ENCODE measurements at regions not wholly inside any gene's neighbourhood (a gene's known extent, or its start where the extent isn't known, plus 50 kb on each side); places are given as distances from the start of the nearest gene placed in this dataset.
"Not testable (repeated sequence)": the region's sequence is repeated elsewhere in the genome, so short reads cannot be mapped to it uniquely, and the experiment has no call there.

GRCh38 chr12:70008944-70009343 is 183.9 kb downstream of the MYRFL start:
- H3K9me3 ChIP-seq: no peaks in the 10 kb centered on the region
- TF ChIP-seq CTCF (IDR thresholded peaks at IDR 0.05): no peak
- ATAC-seq: no peak
- no peak overlapping the region for H3K27ac ChIP-seq
- H3K4me1 ChIP-seq: no peaks in the 10 kb centered on the region
- no peaks in the 10 kb centered on the region for H3K27me3 ChIP-seq (ENCODE audit: insufficient read depth in 3 of 3, low read length in 2 of 3)
- no peak for DNase-seq
- no peaks in the 10 kb centered on the region for H3K36me3 ChIP-seq (ENCODE audit: insufficient read depth in 1 of 2, low read depth in 1 of 2)
- intact Hi-C loops (cut with DNase I): no loop called here
- no peak overlapping the region for H3K4me3 ChIP-seq

GRCh38 chr12:70011353-70011752 is 186.3 kb downstream of the MYRFL start:
- no peaks in the 10 kb centered on the region for H3K27me3 ChIP-seq (ENCODE audit: insufficient read depth in 3 of 3, low read length in 2 of 3)
- DNase-seq (no peak), ATAC-seq (no peak)
- 95 to 100% (median 95%) methylated on average over 1 of the region's 1 CpG for WGBS, 3 donors
- H3K4me3 ChIP-seq: no peak overlapping the region
- no peak for TF ChIP-seq CTCF (IDR thresholded peaks at IDR 0.05)
- H3K4me1 ChIP-seq: no peaks in the 10 kb centered on the region
- no peaks in the 10 kb centered on the region for H3K36me3 ChIP-seq (ENCODE audit: insufficient read depth in 1 of 2, low read depth in 1 of 2)
- no peaks in the 10 kb centered on the region for H3K9me3 ChIP-seq
- H3K27ac ChIP-seq: no peak overlapping the region
- intact Hi-C loops (cut with DNase I): no loop called here

- WGBS, 3 donors: 86 to 89% (median 88%) methylated on average over 18 to 22 of the region's 23 CpGs
- ATAC-seq; H3K27ac ChIP-seq; H3K4me3 ChIP-seq; H3K9me3 ChIP-seq; H3K4me1 ChIP-seq; H3K27me3 ChIP-seq (ENCODE audit: insufficient read depth in 3 of 3, low read length in 2 of 3); H3K36me3 ChIP-seq (ENCODE audit: insufficient read depth in 1 of 2, low read depth in 1 of 2); DNase-seq; intact Hi-C loops (cut with DNase I): not testable (repeated sequence)
Observed at GRCh38 chr12:70013016-70013415, 188.0 kb downstream of the MYRFL start.

- Histone ChIP-seq H3K4me3 (no peak overlapping the region), H3K9me3 (no peaks in the 10 kb centered on the region), H3K27ac (no peak overlapping the region), H3K27me3 (ENCODE audit: insufficient read depth in 3 of 3, low read length in 2 of 3) (peaks cover 0 to 1% (median 0%) of the 10 kb centered on the region in 3 donors), H3K36me3 (ENCODE audit: insufficient read depth in 1 of 2, low read depth in 1 of 2) (no peaks in the 10 kb centered on the region), H3K4me1 (no peaks in the 10 kb centered on the region)
- intact Hi-C loops (cut with DNase I): no loop called here
- DNase-seq (peak in 1 of 2 donors; percentile 39), ATAC-seq (no peak)
- no peak for TF ChIP-seq CTCF (IDR thresholded peaks at IDR 0.05)
- WGBS, 3 donors: 92 to 95% (median 92%) methylated on average over 15 of the region's 15 CpGs
Observed at GRCh38 chr12:70028515-70028914, 203.5 kb downstream of the MYRFL start.

GRCh38 chr12:70028918-70029317 is 203.9 kb downstream of the MYRFL start:
- 84 to 90% (median 90%) methylated on average over 3 of the region's 3 CpGs for WGBS, 3 donors
- no peak for DNase-seq
- Histone ChIP-seq H3K9me3 (no peaks in the 10 kb centered on the region), H3K27ac (no peak overlapping the region), H3K27me3 (ENCODE audit: insufficient read depth in 3 of 3, low read length in 2 of 3) (peaks cover 0 to 1% (median 0%) of the 10 kb centered on the region in 3 donors), H3K36me3 (ENCODE audit: insufficient read depth in 1 of 2, low read depth in 1 of 2) (no peaks in the 10 kb centered on the region), H3K4me1 (no peaks in the 10 kb centered on the region), H3K4me3 (no peak overlapping the region)
- no peak for ATAC-seq
- no peak for TF ChIP-seq CTCF (IDR thresholded peaks at IDR 0.05)
- intact Hi-C loops (cut with DNase I): no loop called here
